HL-60 (cell line): ENCODE measurements at regions not wholly inside any gene's neighbourhood (a gene's known extent, or its start where the extent isn't known, plus 50 kb on each side); places are given as distances from the start of the nearest gene placed in this dataset.

Experiments
- DNase-seq, 2 experiments: peaks; one replicate each; pipeline ENCODE4 v3.0.0-alpha.2; 2010 to 2020; ENCODE audit warnings: low read depth in 1 of 2, low spot score in 1 of 2
- H3K27ac ChIP-seq: fragments of 250-450 bp; sonication (Bioruptor Pico); replicated peaks from 2 replicates; pipeline ENCODE4 v1.5.1; 2020; ENCODE audit warnings: mild to moderate bottlenecking, moderate library complexity
- H3K27me3 ChIP-seq: fragments of 250-450 bp; sonication (Bioruptor Pico); 2 replicates; pipeline ENCODE4 v1.5.1; 2021; ENCODE audit warnings: mild to moderate bottlenecking, moderate library complexity; ENCODE audit not compliant: insufficient read depth, poor library complexity, severe bottlenecking
- H3K4me3 ChIP-seq: replicated peaks from 2 replicates; pipeline ENCODE4 v1.5.1; 2011; ENCODE audit warnings: mild to moderate bottlenecking, control low read depth, low read length; ENCODE audit not compliant: insufficient read depth
- CTCF ChIP-seq: IDR thresholded peaks from one replicate; pipeline ENCODE4 v1.5.1; 2011; ENCODE audit warnings: low read length, control low read depth, inconsistent platforms; ENCODE audit not compliant: insufficient read depth
- GABPA ChIP-seq: IDR thresholded peaks from 2 replicates; pipeline ENCODE4 v1.6.1; 2012; ENCODE audit warnings: low read depth
- POLR2AphosphoS5 ChIP-seq: IDR thresholded peaks from 2 replicates; pipeline ENCODE4 v1.6.1; 2012; ENCODE audit warnings: low read depth
- REST ChIP-seq: IDR thresholded peaks from 2 replicates; pipeline ENCODE4 v1.6.1; 2012; ENCODE audit warnings: low read depth; ENCODE audit not compliant: insufficient replicate concordance
- SPI1 ChIP-seq: IDR thresholded peaks from 2 replicates; pipeline ENCODE4 v1.6.1; 2012; ENCODE audit warnings: low read depth, mild to moderate bottlenecking, borderline replicate concordance

- Histone ChIP-seq H3K27me3 (no peaks in the 10 kb centered on the region), H3K27ac (no peak overlapping the region), H3K4me3 (no peak overlapping the region)
- TF ChIP-seq REST (no peak), SPI1 (no peak), CTCF (no peak), POLR2AphosphoS5 (no peak), GABPA (no peak)
- DNase-seq = no peak
Observed at GRCh38 chr3:69582044-69582443, 157.2 kb upstream of the MITF start.

GRCh38 chr3:69579306-69580041 is 159.8 kb upstream of the MITF start:
- TF ChIP-seq GABPA (no peak), CTCF (no peak), SPI1 (no peak), POLR2AphosphoS5 (no peak), REST (no peak)
- H3K4me3 ChIP-seq = no peak overlapping the region
- no peak for DNase-seq

GRCh38 chr3:69569520-69569919 is 169.7 kb upstream of the MITF start:
- no peak for TF ChIP-seq GABPA
- no peak for TF ChIP-seq CTCF
- TF ChIP-seq REST = no peak
- TF ChIP-seq POLR2AphosphoS5 = no peak
- TF ChIP-seq SPI1 = no peak
- Histone ChIP-seq H3K27me3 (no peaks in the 10 kb centered on the region), H3K4me3 (no peak overlapping the region), H3K27ac (no peak overlapping the region)
- DNase-seq = no peak

More at GRCh38 chr3:69579306-69580041, 159.8 kb upstream of the MITF start:
- H3K27me3 ChIP-seq = no peaks in the 10 kb centered on the region
- H3K27ac ChIP-seq = no peak overlapping the region
